ENCODE measurements at regions not wholly inside any gene's neighbourhood (a gene's known extent, or its start where the extent isn't known, plus 50 kb on each side); places are given as distances from the start of the nearest gene placed in this dataset.
A peak's percentile ranks its signal among the peaks of the same experiment; 100 is the strongest.

- DNase-seq (ENCODE audit: low read depth in 2 of 2), result no peak
These were observed 174.9 kb downstream of the QDPR start for GRCh38 chr4:17336986-17337385.

GRCh38 chr4:17336524-17336961, 175.3 kb downstream of the QDPR start:
- peak; percentile 73 to 74 for DNase-seq (ENCODE audit: low read depth in 2 of 2)

- DNase-seq (ENCODE audit: low read depth in 2 of 2), result no peak
These were observed 175.8 kb downstream of the QDPR start for GRCh38 chr4:17336069-17336468.

- no peak for DNase-seq (ENCODE audit: low read depth in 2 of 2)
These were observed 176.5 kb downstream of the QDPR start for GRCh38 chr4:17335371-17335770.

- DNase-seq (ENCODE audit: low read depth in 2 of 2), result no peak
These were observed 179.4 kb downstream of the QDPR start for GRCh38 chr4:17332478-17332877.

GRCh38 chr4:17329046-17329445, 182.8 kb downstream of the QDPR start:
- DNase-seq (ENCODE audit: low read depth in 2 of 2), result no peak

- DNase-seq (ENCODE audit: low read depth in 2 of 2), result no peak
These were observed 183.6 kb downstream of the QDPR start for GRCh38 chr4:17328141-17328815.

GRCh38 chr4:17327591-17327990, 184.3 kb downstream of the QDPR start:
- no peak for DNase-seq (ENCODE audit: low read depth in 2 of 2)

GRCh38 chr4:17326756-17327155, 185.1 kb downstream of the QDPR start:
- DNase-seq (ENCODE audit: low read depth in 2 of 2), result no peak

GRCh38 chr4:17325098-17325497, 186.8 kb downstream of the QDPR start:
- DNase-seq (ENCODE audit: low read depth in 2 of 2), result no peak

- peak in 1 of 2 donors; percentile 50 for DNase-seq (ENCODE audit: low read depth in 2 of 2)
These were observed 187.5 kb downstream of the QDPR start for GRCh38 chr4:17324386-17324830.

GRCh38 chr4:17323554-17324385, 188.1 kb downstream of the QDPR start:
- no peak for DNase-seq (ENCODE audit: low read depth in 2 of 2)

GRCh38 chr4:17322514-17322913, 189.4 kb downstream of the QDPR start:
- no peak for DNase-seq (ENCODE audit: low read depth in 2 of 2)

- DNase-seq (ENCODE audit: low read depth in 2 of 2), result no peak
These were observed 191.8 kb downstream of the QDPR start for GRCh38 chr4:17320046-17320445.

- DNase-seq (ENCODE audit: low read depth in 2 of 2), result no peak
These were observed 194.4 kb downstream of the QDPR start for GRCh38 chr4:17317526-17317925.

GRCh38 chr4:17316566-17316965, 195.3 kb downstream of the QDPR start:
- no peak for DNase-seq (ENCODE audit: low read depth in 2 of 2)

GRCh38 chr4:17315459-17315858, 196.4 kb downstream of the QDPR start:
- no peak for DNase-seq (ENCODE audit: low read depth in 2 of 2)

- no peak for DNase-seq (ENCODE audit: low read depth in 2 of 2)
These were observed 198.7 kb downstream of the QDPR start for GRCh38 chr4:17313194-17313593.

- no peak for DNase-seq (ENCODE audit: low read depth in 2 of 2)
These were observed 201.6 kb downstream of the QDPR start for GRCh38 chr4:17310269-17310652.

- DNase-seq (ENCODE audit: low read depth in 2 of 2), result no peak
These were observed 202.2 kb downstream of the QDPR start for GRCh38 chr4:17309567-17310268.

GRCh38 chr4:17301869-17302268, 210.0 kb downstream of the QDPR start:
- no peak for DNase-seq (ENCODE audit: low read depth in 2 of 2)

GRCh38 chr4:17301266-17301665, 210.6 kb downstream of the QDPR start:
- no peak for DNase-seq (ENCODE audit: low read depth in 2 of 2)
